Loucy (cell line): ENCODE measurements at regions not wholly inside any gene's neighbourhood (a gene's known extent, or its start where the extent isn't known, plus 50 kb on each side); places are given as distances from the start of the nearest gene placed in this dataset.

Experiments
- H2AFZ ChIP-seq: fragments of 200-600 bp; sonication (generic); 2 replicates; pipeline ENCODE4 v1.6.0; 2016; ENCODE audit warnings: antibody characterized with exemption, mild to moderate bottlenecking, low read length, moderate library complexity
- H3F3A ChIP-seq: fragments of 200-600 bp; 2 replicates; pipeline ENCODE4 v1.6.0; 2016; ENCODE audit warnings: antibody characterized with exemption, low read depth, mild to moderate bottlenecking
- H3K27me3 ChIP-seq: fragments of 200-600 bp; sonication (generic); 2 replicates; pipeline ENCODE4 v1.6.1; 2014; ENCODE audit warnings: low read length, mild to moderate bottlenecking; ENCODE audit not compliant: insufficient read depth, poor library complexity, severe bottlenecking
- H3K36me3 ChIP-seq: fragments of 200-600 bp; sonication (generic); 2 replicates; pipeline ENCODE4 v1.6.1; 2016; ENCODE audit warnings: low read length; ENCODE audit not compliant: insufficient read depth
- H3K4me1 ChIP-seq: fragments of 200-600 bp; sonication (generic); 2 replicates; pipeline ENCODE4 v1.5.1; 2014; ENCODE audit warnings: low read length, mild to moderate bottlenecking; ENCODE audit not compliant: insufficient read depth, poor library complexity, severe bottlenecking
- H3K4me2 ChIP-seq: fragments of 200-600 bp; sonication (generic); 2 replicates; pipeline ENCODE4 v1.6.0; 2014; ENCODE audit warnings: antibody characterized with exemption, low read length, low read depth, mild to moderate bottlenecking; ENCODE audit not compliant: poor library complexity, severe bottlenecking
- H3K4me3 ChIP-seq: fragments of 200-600 bp; sonication (generic); 2 replicates; pipeline ENCODE4 v1.5.1; 2014; ENCODE audit warnings: low read length, mild to moderate bottlenecking, mixed read lengths; ENCODE audit not compliant: poor library complexity, severe bottlenecking
- H3K79me2 ChIP-seq: fragments of 200-600 bp; sonication (generic); 2 replicates; pipeline ENCODE4 v1.6.1; 2014; ENCODE audit warnings: low read length; ENCODE audit not compliant: insufficient read depth
- H3K9ac ChIP-seq: fragments of 200-600 bp; sonication (generic); 2 replicates; pipeline ENCODE4 v1.6.0; 2014; ENCODE audit warnings: mild to moderate bottlenecking, low read depth, low read length, moderate library complexity; ENCODE audit not compliant: poor library complexity, severe bottlenecking
- H3K9me2 ChIP-seq: fragments of 200-600 bp; sonication (generic); replicated peaks from 2 replicates; pipeline ENCODE4 v1.6.1; 2016; ENCODE audit warnings: low read depth, low read length, mixed read lengths
- H3K9me3 ChIP-seq: fragments of 200-600 bp; sonication (generic); 2 replicates; pipeline ENCODE4 v1.6.1; 2014; ENCODE audit warnings: mild to moderate bottlenecking, antibody characterized with exemption, low read length, low read depth; ENCODE audit not compliant: insufficient read depth
- H4K20me1 ChIP-seq: fragments of 200-600 bp; sonication (generic); 2 replicates; pipeline ENCODE4 v1.6.0; 2014; ENCODE audit warnings: antibody characterized with exemption, low read length, mild to moderate bottlenecking; ENCODE audit not compliant: insufficient read depth, poor library complexity, severe bottlenecking
- EZH2phosphoT487 ChIP-seq: fragments of 200-600 bp; IDR thresholded peaks from 2 replicates; pipeline ENCODE4 v1.6.1; 2018; ENCODE audit warnings: antibody characterized with exemption, mild to moderate bottlenecking, moderate library complexity, borderline replicate concordance
- TF ChIP-seq, protein P1 (sequence below): fragments of 200-600 bp; sonication (generic); conservative IDR thresholded peaks from 2 replicates; pipeline ENCODE4 v1.5.1; 2014; ENCODE audit warnings: mild to moderate bottlenecking, antibody characterized with exemption, low read length

DNA sequence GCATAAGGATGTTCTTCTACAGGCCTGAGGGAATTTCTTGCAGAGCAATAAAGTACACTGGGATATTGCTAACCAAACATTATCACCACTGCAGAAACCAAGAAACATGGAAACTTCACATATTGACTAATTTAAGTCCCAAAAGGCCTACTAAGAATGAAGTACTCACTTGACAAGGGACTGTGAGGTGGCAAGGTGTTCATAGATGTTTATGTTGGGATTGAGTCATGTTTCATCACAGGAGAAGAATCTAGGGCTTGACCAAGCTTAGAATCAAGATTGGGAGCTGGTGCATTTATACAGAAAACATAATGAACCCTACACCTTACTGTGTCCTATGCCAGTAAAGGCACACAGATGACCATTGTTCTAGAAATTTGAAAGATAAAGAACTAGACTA is 56.7 kb upstream of the GAS1 start:
- Histone ChIP-seq H3K9me3 (no peaks in the 10 kb centered on the region), H3K9ac (no peak overlapping the region), H4K20me1 (no peaks in the 10 kb centered on the region), H3K9me2 (no peaks in the 10 kb centered on the region), H3K27me3 (no peaks in the 10 kb centered on the region), H3K36me3 (no peaks in the 10 kb centered on the region), H3F3A (no peaks in the 10 kb centered on the region), H2AFZ (no peak overlapping the region), H3K4me3 (no peak overlapping the region), H3K4me1 (no peaks in the 10 kb centered on the region), H3K4me2 (no peak overlapping the region), H3K79me2 (no peaks in the 10 kb centered on the region)
- no peak for TF ChIP-seq EZH2phosphoT487
- TF ChIP-seq, protein P1, sequence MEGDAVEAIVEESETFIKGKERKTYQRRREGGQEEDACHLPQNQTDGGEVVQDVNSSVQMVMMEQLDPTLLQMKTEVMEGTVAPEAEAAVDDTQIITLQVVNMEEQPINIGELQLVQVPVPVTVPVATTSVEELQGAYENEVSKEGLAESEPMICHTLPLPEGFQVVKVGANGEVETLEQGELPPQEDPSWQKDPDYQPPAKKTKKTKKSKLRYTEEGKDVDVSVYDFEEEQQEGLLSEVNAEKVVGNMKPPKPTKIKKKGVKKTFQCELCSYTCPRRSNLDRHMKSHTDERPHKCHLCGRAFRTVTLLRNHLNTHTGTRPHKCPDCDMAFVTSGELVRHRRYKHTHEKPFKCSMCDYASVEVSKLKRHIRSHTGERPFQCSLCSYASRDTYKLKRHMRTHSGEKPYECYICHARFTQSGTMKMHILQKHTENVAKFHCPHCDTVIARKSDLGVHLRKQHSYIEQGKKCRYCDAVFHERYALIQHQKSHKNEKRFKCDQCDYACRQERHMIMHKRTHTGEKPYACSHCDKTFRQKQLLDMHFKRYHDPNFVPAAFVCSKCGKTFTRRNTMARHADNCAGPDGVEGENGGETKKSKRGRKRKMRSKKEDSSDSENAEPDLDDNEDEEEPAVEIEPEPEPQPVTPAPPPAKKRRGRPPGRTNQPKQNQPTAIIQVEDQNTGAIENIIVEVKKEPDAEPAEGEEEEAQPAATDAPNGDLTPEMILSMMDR, result no peak

DNA sequence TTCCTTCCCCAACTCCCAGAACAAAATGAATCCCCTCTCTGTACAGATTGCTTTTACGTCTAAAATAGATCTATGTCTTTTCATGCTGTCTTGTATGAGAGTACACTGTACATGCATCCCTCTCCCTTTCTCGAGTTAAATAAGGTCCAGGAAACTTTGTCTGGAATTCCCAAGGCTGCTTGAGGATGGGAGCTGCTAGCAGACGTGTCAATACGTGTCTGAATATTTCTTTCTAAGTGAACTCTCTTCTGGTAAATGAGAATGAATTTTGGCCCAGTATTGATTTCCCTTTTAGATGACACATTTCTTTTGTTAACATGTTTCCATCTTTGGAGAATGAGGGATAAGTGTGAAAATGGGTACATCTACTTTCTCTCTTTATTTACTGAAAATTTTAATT is 59.6 kb upstream of the GAS1 start:
- no peak overlapping the region for H3K9ac ChIP-seq
- H3K79me2 ChIP-seq, result no peaks in the 10 kb centered on the region
- no peak overlapping the region for H3K4me2 ChIP-seq
- H3K4me3 ChIP-seq, result no peak overlapping the region
- H3F3A ChIP-seq, result no peaks in the 10 kb centered on the region
- no peaks in the 10 kb centered on the region for H3K4me1 ChIP-seq
- no peak for TF ChIP-seq EZH2phosphoT487
- TF ChIP-seq, protein P1, result no peak
- no peaks in the 10 kb centered on the region for H3K27me3 ChIP-seq
- no peaks in the 10 kb centered on the region; the same call in 1 of the 2 replicates for H3K9me3 ChIP-seq
- H4K20me1 ChIP-seq, result no peaks in the 10 kb centered on the region
- no peaks in the 10 kb centered on the region for H3K9me2 ChIP-seq
- no peaks in the 10 kb centered on the region for H3K36me3 ChIP-seq
- no peak overlapping the region for H2AFZ ChIP-seq

DNA sequence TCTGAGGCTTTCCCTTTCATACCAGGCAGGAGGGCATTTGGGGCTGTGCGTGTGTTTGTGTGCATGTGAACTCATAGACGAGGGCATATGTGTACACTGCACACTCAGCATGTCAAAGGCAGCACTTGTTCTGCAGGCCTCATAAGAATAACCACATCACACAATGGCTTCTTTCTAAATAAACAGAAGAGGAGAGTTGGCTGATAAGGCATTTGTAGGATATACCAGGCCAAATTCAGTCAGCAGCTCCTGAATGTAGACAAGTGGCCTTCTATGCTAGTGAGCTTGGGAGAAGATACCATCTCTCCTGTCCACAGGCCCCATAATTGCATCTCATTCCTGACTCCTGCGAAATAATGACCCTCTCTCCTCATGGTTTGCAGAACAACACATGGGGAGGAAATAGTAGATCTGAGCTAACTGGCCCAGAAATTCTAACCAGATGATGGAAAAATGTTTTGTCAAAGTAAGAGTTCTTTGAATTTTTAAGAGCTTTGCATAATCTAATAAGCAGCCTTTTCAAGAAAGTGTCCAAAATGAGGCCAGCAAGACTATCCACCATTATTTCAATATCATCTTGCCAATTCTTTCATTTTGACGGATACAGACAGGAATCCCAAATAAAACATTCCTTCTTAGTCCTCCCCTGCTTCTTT is 60.5 kb upstream of the GAS1 start:
- Histone ChIP-seq H4K20me1 (no peaks in the 10 kb centered on the region), H3K79me2 (no peaks in the 10 kb centered on the region), H3F3A (no peaks in the 10 kb centered on the region), H3K4me1 (no peaks in the 10 kb centered on the region), H2AFZ (no peak overlapping the region), H3K9ac (no peak overlapping the region), H3K4me3 (no peak overlapping the region), H3K9me3 (no peaks in the 10 kb centered on the region; the same call in 1 of the 2 replicates), H3K4me2 (no peak overlapping the region), H3K27me3 (no peaks in the 10 kb centered on the region), H3K9me2 (no peaks in the 10 kb centered on the region), H3K36me3 (no peaks in the 10 kb centered on the region)
- TF ChIP-seq EZH2phosphoT487, result no peak
- TF ChIP-seq, protein P1, result no peak
